Adrenal gland (tissue), 9 donors: ENCODE measurements at regions not wholly inside any gene's neighbourhood (a gene's known extent, or its start where the extent isn't known, plus 50 kb on each side); places are given as distances from the start of the nearest gene placed in this dataset.

Experiments used
- DNase-seq, 7 donors: peaks; one replicate each; pipeline ENCODE4 v3.0.0-alpha.2; 2019 to 2020
- H3K27ac ChIP-seq, 5 donors: fragments of 200-600 bp; sonication (generic) in 4 of 5; 1 replicate in 3 of 5; 2 replicates in 2 of 5; pipeline versions ENCODE4 v1.5.1 to v1.8.0; 2016 to 2020; ENCODE audit warnings: mild to moderate bottlenecking in 1 of 5
- H3K27me3 ChIP-seq: fragments of 200-600 bp; 2 replicates; pipeline ENCODE4 v1.8.0; 2021
- H3K36me3 ChIP-seq, 2 donors: fragments of 200-600 bp; replicated peaks in 1 of 2; 1 replicate in 1 of 2; 2 replicates in 1 of 2; pipeline versions ENCODE4 v1.5.1 to v1.8.0; 2018 to 2022
- H3K4me1 ChIP-seq, 2 donors: fragments of 200-600 bp; replicated peaks in 1 of 2; 1 replicate in 1 of 2; 2 replicates in 1 of 2; pipeline versions ENCODE4 v1.5.1 to v1.8.0; 2018 to 2021
- H3K4me3 ChIP-seq, 4 donors: fragments of 200-600 bp; sonication (generic) in 3 of 4; one replicate each; pipeline ENCODE4 v1.5.1; 2016 to 2018
- H3K9me3 ChIP-seq, 3 donors: fragments of 200-600 bp; sonication (generic) in 1 of 3; replicated peaks in 1 of 3; 1 replicate in 2 of 3; 2 replicates in 1 of 3; pipeline versions ENCODE4 v1.5.1 to v1.8.0; 2016 to 2021
- CTCF ChIP-seq, 6 experiments: fragments of 450-650 bp in 4 of 6; fragments of 200-600 bp in 2 of 6; sonication (generic) in 1 of 6; IDR thresholded peaks; 1 replicate in 5 of 6; 2 replicates in 1 of 6; pipeline versions ENCODE4 v1.5.1 to v1.8.0; 2016 to 2021; ENCODE audit warnings: antibody characterized with exemption in 6 of 6, mild to moderate bottlenecking in 2 of 6, moderate library complexity in 1 of 6
- POLR2A ChIP-seq, 2 donors: fragments of 450-650 bp; IDR thresholded peaks; one replicate each; pipeline ENCODE4 v1.6.1; 2017; ENCODE audit warnings: antibody characterized with exemption in 2 of 2, mild to moderate bottlenecking in 2 of 2, moderate library complexity in 1 of 2
- WGBS, 4 donors: extraction: QIAGEN DNeasy Blood & Tissue Kit in 2 of 4; methylation state at CpG; one replicate each; pipeline versions ENCODE4 v1.1.5 to v1.1.7; 2013 to 2017; 5-methylcytosine and 5-hydroxymethylcytosine counted together
- intact Hi-C, 2 donors: fragments of 100-400 bp; cut with DNase I; formaldehyde crosslinking; loops; one replicate each; pipeline versions ENCODE4 v1.14.1 to v1.15.0; 2022 to 2023
- donor health status: healthy with polysubstance abuse.
- donor health status: Bipolar disorder and iron deficiency.
- donor health status: DM: yes; HTN: yes; CAD: no.
- donor health status: DM: no; HTN: no; CAD: no.
- donor health status: DM: no; HTN: no; CAD: no.

DNA sequence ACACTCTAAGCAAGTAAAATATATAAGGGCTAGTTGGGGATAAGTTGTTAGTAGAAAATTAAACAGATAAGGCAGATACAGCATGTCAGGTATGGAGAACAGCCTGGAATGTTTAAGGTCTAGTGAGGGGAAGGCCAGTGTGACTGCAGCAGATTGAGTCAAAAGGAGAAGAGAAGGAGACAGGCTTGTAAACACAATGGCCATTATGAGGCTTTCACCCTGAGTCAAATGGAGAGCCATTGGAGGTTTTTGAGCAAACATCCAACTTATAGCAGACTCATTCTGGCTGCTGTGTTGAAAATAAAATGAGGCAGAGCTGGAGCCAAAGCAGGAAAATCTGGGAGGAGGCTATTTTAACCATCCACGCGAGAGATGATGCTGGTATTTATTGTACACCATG lies 142.0 kb downstream of the DUSP6 start:
- WGBS, 4 donors, result 84 to 98% (median 93%) methylated on average over 2 of the region's 2 CpGs
- no peak for TF ChIP-seq POLR2A (IDR thresholded peaks at IDR 0.05)
- TF ChIP-seq CTCF (IDR thresholded peaks at IDR 0.05), result no peak
- Histone ChIP-seq H3K27ac (no peak overlapping the region), H3K4me3 (no peak overlapping the region), H3K36me3 (no peaks in the 10 kb centered on the region), H3K27me3 (no peaks in the 10 kb centered on the region), H3K4me1 (no peaks in the 10 kb centered on the region), H3K9me3 (no peaks in the 10 kb centered on the region)
- intact Hi-C loops, result no loop called here
- DNase-seq, result no peak

- Histone ChIP-seq H3K4me3 (no peak overlapping the region), H3K9me3 (no peaks in the 10 kb centered on the region), H3K4me1 (no peaks in the 10 kb centered on the region), H3K27ac (no peak overlapping the region), H3K27me3 (no peaks in the 10 kb centered on the region), H3K36me3 (no peaks in the 10 kb centered on the region)
- intact Hi-C loops, result no loop called here
- no peak for DNase-seq
- TF ChIP-seq CTCF (IDR thresholded peaks at IDR 0.05) (no peak), POLR2A (IDR thresholded peaks at IDR 0.05) (no peak)
- WGBS, 4 donors, result 49 to 63% (median 58%) methylated on average over 2 of the region's 2 CpGs
Observed at GRCh38 chr12:89208661-89209096, 143.6 kb downstream of the DUSP6 start.

DNA sequence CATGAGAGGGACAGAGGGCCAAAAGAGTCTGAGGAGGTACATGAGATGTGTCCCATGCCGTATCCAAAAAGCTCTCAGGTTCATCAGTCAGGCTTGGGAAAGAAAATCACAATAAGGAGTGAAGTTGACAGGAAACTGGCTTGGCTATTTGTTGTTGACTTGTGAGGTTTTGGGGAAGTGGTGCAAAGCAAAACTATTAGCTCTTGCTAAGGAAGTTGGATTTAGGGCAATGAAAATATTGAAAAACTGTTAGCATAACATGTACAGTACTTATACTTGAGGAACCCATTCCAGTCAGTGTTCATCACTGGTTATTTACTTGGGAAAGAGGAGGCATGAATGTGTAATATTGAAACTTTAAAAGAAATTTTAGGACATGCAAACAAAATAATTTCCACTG lies 145.9 kb downstream of the DUSP6 start:
- H3K36me3 ChIP-seq, result no peaks in the 10 kb centered on the region
- DNase-seq, result no peak
- H3K4me1 ChIP-seq, result no peaks in the 10 kb centered on the region
- intact Hi-C loops, result no loop called here
- no peak overlapping the region for H3K4me3 ChIP-seq
- no peak overlapping the region for H3K27ac ChIP-seq
- H3K27me3 ChIP-seq, result no peaks in the 10 kb centered on the region
- no peak for TF ChIP-seq POLR2A (IDR thresholded peaks at IDR 0.05)
- TF ChIP-seq CTCF (IDR thresholded peaks at IDR 0.05), result no peak
- H3K9me3 ChIP-seq, result no peaks in the 10 kb centered on the region
- 62 to 70% (median 65%) methylated on average over 1 of the region's 1 CpG for WGBS, 4 donors

DNA sequence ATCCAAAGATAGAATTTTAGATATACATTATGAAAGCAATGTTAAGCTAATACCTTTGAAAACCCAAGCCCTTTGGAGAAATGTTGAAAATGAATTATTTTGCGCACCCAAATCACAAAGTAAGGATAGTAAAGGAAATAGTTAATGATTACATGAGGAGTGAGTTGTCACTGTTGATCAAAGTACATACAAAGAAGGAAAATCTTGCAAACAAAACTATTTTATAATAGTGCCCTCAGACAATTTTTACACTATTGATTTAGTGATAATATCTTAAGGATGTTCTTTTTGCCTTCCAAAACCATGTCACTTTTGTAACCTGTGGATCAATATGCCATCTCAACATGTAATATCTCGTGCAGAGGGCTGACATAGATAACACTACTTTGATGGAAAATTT lies 146.8 kb downstream of the DUSP6 start:
- Histone ChIP-seq H3K4me1 (no peaks in the 10 kb centered on the region), H3K9me3 (no peaks in the 10 kb centered on the region), H3K36me3 (no peaks in the 10 kb centered on the region), H3K27ac (no peak overlapping the region), H3K27me3 (no peaks in the 10 kb centered on the region), H3K4me3 (no peak overlapping the region)
- TF ChIP-seq POLR2A (IDR thresholded peaks at IDR 0.05) (no peak), CTCF (IDR thresholded peaks at IDR 0.05) (no peak)
- DNase-seq, result no peak
- intact Hi-C loops, result no loop called here
- 81 to 97% (median 88%) methylated on average over 2 of the region's 2 CpGs for whole genome bisulfite sequencing, 4 donors
